ENCODE measurements at regions not wholly inside any gene's neighbourhood (a gene's known extent, or its start where the extent isn't known, plus 50 kb on each side); places are given as distances from the start of the nearest gene placed in this dataset.

DNA sequence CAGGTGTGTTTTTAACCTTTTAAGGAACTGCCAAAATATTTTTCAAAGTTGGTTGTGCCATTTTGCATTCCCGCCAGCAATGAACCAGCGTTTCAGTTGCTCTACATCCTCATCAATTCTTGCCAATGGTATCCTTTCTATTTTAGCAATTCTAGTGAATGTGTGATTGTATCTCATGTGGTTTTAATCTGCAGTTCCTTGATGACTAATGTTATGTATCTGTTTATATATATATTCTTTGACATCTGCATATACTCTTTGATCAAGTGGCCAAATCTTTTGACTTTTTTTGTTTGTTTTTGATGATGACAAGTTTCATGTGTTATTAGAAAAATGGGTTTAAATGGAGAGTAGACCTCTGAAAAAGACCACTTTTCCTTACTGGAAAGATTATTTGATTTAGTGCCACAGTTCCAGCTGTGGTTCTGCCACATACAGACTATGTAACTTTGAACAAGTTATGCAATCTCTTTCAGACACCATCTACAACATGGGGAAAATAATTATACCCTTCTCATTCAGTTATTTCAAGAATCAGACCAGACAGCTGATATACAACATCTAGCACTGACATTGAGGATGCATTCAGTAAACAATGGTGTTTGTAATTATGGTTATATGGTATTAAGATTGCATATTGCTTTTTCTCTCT is 146.3 kb upstream of the CNOT2 start:
- TF ChIP-seq, protein P1, sequence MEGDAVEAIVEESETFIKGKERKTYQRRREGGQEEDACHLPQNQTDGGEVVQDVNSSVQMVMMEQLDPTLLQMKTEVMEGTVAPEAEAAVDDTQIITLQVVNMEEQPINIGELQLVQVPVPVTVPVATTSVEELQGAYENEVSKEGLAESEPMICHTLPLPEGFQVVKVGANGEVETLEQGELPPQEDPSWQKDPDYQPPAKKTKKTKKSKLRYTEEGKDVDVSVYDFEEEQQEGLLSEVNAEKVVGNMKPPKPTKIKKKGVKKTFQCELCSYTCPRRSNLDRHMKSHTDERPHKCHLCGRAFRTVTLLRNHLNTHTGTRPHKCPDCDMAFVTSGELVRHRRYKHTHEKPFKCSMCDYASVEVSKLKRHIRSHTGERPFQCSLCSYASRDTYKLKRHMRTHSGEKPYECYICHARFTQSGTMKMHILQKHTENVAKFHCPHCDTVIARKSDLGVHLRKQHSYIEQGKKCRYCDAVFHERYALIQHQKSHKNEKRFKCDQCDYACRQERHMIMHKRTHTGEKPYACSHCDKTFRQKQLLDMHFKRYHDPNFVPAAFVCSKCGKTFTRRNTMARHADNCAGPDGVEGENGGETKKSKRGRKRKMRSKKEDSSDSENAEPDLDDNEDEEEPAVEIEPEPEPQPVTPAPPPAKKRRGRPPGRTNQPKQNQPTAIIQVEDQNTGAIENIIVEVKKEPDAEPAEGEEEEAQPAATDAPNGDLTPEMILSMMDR (conservative IDR thresholded peaks at IDR 0.05): no peak
- no peak for TF ChIP-seq EZH2 (IDR thresholded peaks at IDR 0.05; ENCODE audit: low read depth)

Data from PC-9 (cell line).